H9 (cell line): ENCODE measurements at regions not wholly inside any gene's neighbourhood (a gene's known extent, or its start where the extent isn't known, plus 50 kb on each side); places are given as distances from the start of the nearest gene placed in this dataset.

Experiments used
- DNase-seq: peaks from one replicate; pipeline ENCODE4 v3.0.0-alpha.2; 2017
- H2AFZ ChIP-seq: one replicate; pipeline ENCODE4 v1.6.1; 2013; ENCODE audit warnings: mild to moderate bottlenecking, low read length, control low read depth, moderate library complexity
- H2AK5ac ChIP-seq: 2 replicates; pipeline ENCODE4 v1.6.1; 2013; ENCODE audit warnings: low read length, control low read depth, mixed read lengths; ENCODE audit not compliant: insufficient read length
- H2BK120ac ChIP-seq: one replicate; pipeline ENCODE4 v1.6.1; 2013; ENCODE audit warnings: low read depth, mild to moderate bottlenecking, low read length, control low read depth, inconsistent platforms; ENCODE audit not compliant: poor library complexity, severe bottlenecking
- H2BK12ac ChIP-seq: 2 replicates; pipeline ENCODE4 v1.6.1; 2013; ENCODE audit warnings: low read length, control low read depth, mixed read lengths, low read depth; ENCODE audit not compliant: insufficient read length
- H2BK15ac ChIP-seq: 2 replicates; pipeline ENCODE4 v1.6.1; 2013; ENCODE audit warnings: low read depth, low read length, control low read depth
- H2BK20ac ChIP-seq: one replicate; pipeline ENCODE4 v1.6.1; 2013; ENCODE audit warnings: low read depth, mild to moderate bottlenecking, low read length, control low read depth, inconsistent platforms; ENCODE audit not compliant: poor library complexity, severe bottlenecking
- H2BK5ac ChIP-seq: 2 replicates; pipeline ENCODE4 v1.6.1; 2013; ENCODE audit warnings: low read length, control low read depth, mixed read lengths; ENCODE audit not compliant: insufficient read length
- H3K14ac ChIP-seq: 2 replicates; pipeline ENCODE4 v1.6.1; 2013; ENCODE audit warnings: low read length, control low read depth; ENCODE audit not compliant: insufficient read depth
- H3K18ac ChIP-seq: 2 replicates; pipeline ENCODE4 v1.6.1; 2013; ENCODE audit warnings: low read depth, mild to moderate bottlenecking, mixed read lengths, low read length, control low read depth; ENCODE audit not compliant: insufficient read length
- H3K23ac ChIP-seq: 2 replicates; pipeline ENCODE4 v1.6.1; 2013; ENCODE audit warnings: low read length, control low read depth, mixed read lengths, low read depth; ENCODE audit not compliant: insufficient read length
- H3K23me2 ChIP-seq: 2 replicates; pipeline ENCODE4 v1.6.1; 2013; ENCODE audit warnings: low read depth, mild to moderate bottlenecking, mixed read lengths, low read length, control low read depth; ENCODE audit not compliant: insufficient read length, poor library complexity, severe bottlenecking
- H3K27ac ChIP-seq: 2 replicates; pipeline ENCODE4 v1.5.1; 2013; ENCODE audit warnings: low read length, control low read depth, mixed read lengths, low read depth; ENCODE audit not compliant: insufficient read length
- H3K27me3 ChIP-seq: 2 replicates; pipeline ENCODE4 v1.6.1; 2013; ENCODE audit warnings: low read length, control low read depth, inconsistent platforms; ENCODE audit not compliant: insufficient read depth
- H3K4ac ChIP-seq: 2 replicates; pipeline ENCODE4 v1.6.1; 2013; ENCODE audit warnings: low read depth, mild to moderate bottlenecking, control low read depth, inconsistent platforms, low read length, moderate library complexity
- H3K4me1 ChIP-seq: 2 replicates; pipeline ENCODE4 v1.6.1; 2013; ENCODE audit warnings: low read length, control low read depth, inconsistent platforms; ENCODE audit not compliant: insufficient read depth
- H3K4me2 ChIP-seq: 2 replicates; pipeline ENCODE4 v1.6.1; 2013; ENCODE audit warnings: low read length, control low read depth, mixed read lengths; ENCODE audit not compliant: insufficient read length, insufficient read depth
- H3K56ac ChIP-seq: 2 replicates; pipeline ENCODE4 v1.6.1; 2013; ENCODE audit warnings: low read depth, mild to moderate bottlenecking, mixed read lengths, low read length, control low read depth; ENCODE audit not compliant: insufficient read length
- H3K79me1 ChIP-seq: 2 replicates; pipeline ENCODE4 v1.6.1; 2013; ENCODE audit warnings: low read depth, mild to moderate bottlenecking, moderate library complexity, low read length, control low read depth, inconsistent platforms; ENCODE audit not compliant: insufficient read depth, poor library complexity, severe bottlenecking
- H3K79me2 ChIP-seq: 2 replicates; pipeline ENCODE4 v1.6.1; 2013; ENCODE audit warnings: low read length, control low read depth, inconsistent platforms; ENCODE audit not compliant: insufficient read depth
- H3K9ac ChIP-seq: 2 replicates; pipeline ENCODE4 v1.6.1; 2013; ENCODE audit warnings: low read length, control low read depth, mixed read lengths; ENCODE audit not compliant: insufficient read length; ENCODE audit errors: extremely low read depth
- H3K9me3 ChIP-seq: one replicate; pipeline ENCODE4 v1.6.1; 2013; ENCODE audit warnings: low read depth, low read length, inconsistent platforms; ENCODE audit not compliant: control insufficient read depth
- H3T11ph ChIP-seq: one replicate; pipeline ENCODE4 v1.6.1; 2013; ENCODE audit warnings: mild to moderate bottlenecking, low read length, control low read depth, inconsistent platforms
- H4K20me1 ChIP-seq: one replicate; pipeline ENCODE4 v1.6.1; 2013; ENCODE audit not compliant: control insufficient read depth, insufficient read length, insufficient read depth
- H4K5ac ChIP-seq: 2 replicates; pipeline ENCODE4 v1.6.1; 2013; ENCODE audit warnings: low read depth, mild to moderate bottlenecking, mixed read lengths, low read length, control low read depth; ENCODE audit not compliant: insufficient read length
- H4K8ac ChIP-seq: replicated peaks from 2 replicates; pipeline ENCODE4 v1.6.1; 2013; ENCODE audit warnings: low read length, control low read depth, mixed read lengths, low read depth; ENCODE audit not compliant: insufficient read length
- H4K91ac ChIP-seq: 2 replicates; pipeline ENCODE4 v1.6.1; 2013; ENCODE audit warnings: low read depth, mild to moderate bottlenecking, moderate library complexity, mixed read lengths, low read length, control low read depth; ENCODE audit not compliant: insufficient read length
- H3K27ac Mint-ChIP-seq, 3 experiments: 2 replicates in 2 of 3; 3 replicates in 1 of 3; pipeline ENCODE4 v1.8.0; 2020 to 2021; ENCODE audit warnings: mixed read lengths in 3 of 3, mild to moderate bottlenecking in 1 of 3, moderate library complexity in 1 of 3
- H3K27me3 Mint-ChIP-seq: 2 replicates; pipeline ENCODE4 v1.8.0; 2021; ENCODE audit warnings: low read depth, mild to moderate bottlenecking, moderate library complexity, mixed read lengths
- H3K36me3 Mint-ChIP-seq, 3 experiments: 2 replicates in 2 of 3; 3 replicates in 1 of 3; pipeline ENCODE4 v1.8.0; 2020 to 2021; ENCODE audit warnings: low read depth in 3 of 3, mixed read lengths in 3 of 3; ENCODE audit not compliant: insufficient read depth in 1 of 3
- H3K4me1 Mint-ChIP-seq, 2 experiments: 2 replicates each; pipeline ENCODE4 v1.8.0; 2020; ENCODE audit warnings: mixed read lengths in 2 of 2
- H3K4me3 Mint-ChIP-seq, 2 experiments: 2 replicates in 1 of 2; 3 replicates in 1 of 2; pipeline ENCODE4 v1.8.0; 2020 to 2021; ENCODE audit warnings: mild to moderate bottlenecking in 2 of 2, mixed read lengths in 2 of 2, moderate library complexity in 1 of 2
- H3K9me3 Mint-ChIP-seq, 2 experiments: 2 replicates in 1 of 2; 3 replicates in 1 of 2; pipeline ENCODE4 v1.8.0; 2020; ENCODE audit warnings: mild to moderate bottlenecking in 2 of 2, mixed read lengths in 2 of 2, moderate library complexity in 1 of 2
- WGBS: extraction: QIAGEN DNeasy Blood & Tissue Kit; methylation state at CpG from one replicate; pipeline ENCODE4 v1.1.7; 2013; ENCODE audit warnings: missing lambda C conversion rate, low lambda C conversion rate, mixed read lengths; ENCODE audit not compliant: insufficient read length; ENCODE audit errors: extremely low coverage; 5-methylcytosine and 5-hydroxymethylcytosine counted together
- TF ChIP-seq, protein P1 (sequence below): fragments of 200-600 bp; sonication (generic); conservative IDR thresholded peaks from 3 replicates; pipeline ENCODE4 v1.8.0; 2021; ENCODE audit warnings: antibody characterized with exemption, mild to moderate bottlenecking

- H3K14ac ChIP-seq: no peak overlapping the region
Measured at GRCh38 chr6:133820208-133820607, 68.7 kb upstream of the TCF21 start.

More at GRCh38 chr6:133820208-133820607, 68.7 kb upstream of the TCF21 start:
- Histone ChIP-seq H3K79me1 (no peaks in the 10 kb centered on the region), H4K20me1 (no peaks in the 10 kb centered on the region), H3K79me2 (no peaks in the 10 kb centered on the region), H3K4me2 (no peak overlapping the region), H4K91ac (no peak overlapping the region), H2BK15ac (no peak overlapping the region), H3K18ac (no peak overlapping the region), H3K9ac (no peak overlapping the region), H3K4me1 (no peaks in the 10 kb centered on the region), H3T11ph (no peak overlapping the region), H3K4ac (no peak overlapping the region), H2BK20ac (no peak overlapping the region), H2BK5ac (no peak overlapping the region), H3K9me3 (no peaks in the 10 kb centered on the region), H3K23me2 (no peaks in the 10 kb centered on the region), H2BK12ac (no peak overlapping the region), H3K27me3 (no peaks in the 10 kb centered on the region), H4K8ac (no peak overlapping the region), H3K27ac (no peak overlapping the region), H2AK5ac (no peak overlapping the region), H2BK120ac (no peak overlapping the region), H3K23ac (no peak overlapping the region), H2AFZ (no peak overlapping the region), H3K56ac (no peak overlapping the region), H4K5ac (no peak overlapping the region)
- no peaks in the 10 kb centered on the region for H3K27me3 Mint-ChIP-seq
- peaks cover 0 to 3% (median 0%) of the 10 kb centered on the region in 3 experiments; a peak in 1 of 7 replicates for H3K36me3 Mint-ChIP-seq
- TF ChIP-seq, protein P1, sequence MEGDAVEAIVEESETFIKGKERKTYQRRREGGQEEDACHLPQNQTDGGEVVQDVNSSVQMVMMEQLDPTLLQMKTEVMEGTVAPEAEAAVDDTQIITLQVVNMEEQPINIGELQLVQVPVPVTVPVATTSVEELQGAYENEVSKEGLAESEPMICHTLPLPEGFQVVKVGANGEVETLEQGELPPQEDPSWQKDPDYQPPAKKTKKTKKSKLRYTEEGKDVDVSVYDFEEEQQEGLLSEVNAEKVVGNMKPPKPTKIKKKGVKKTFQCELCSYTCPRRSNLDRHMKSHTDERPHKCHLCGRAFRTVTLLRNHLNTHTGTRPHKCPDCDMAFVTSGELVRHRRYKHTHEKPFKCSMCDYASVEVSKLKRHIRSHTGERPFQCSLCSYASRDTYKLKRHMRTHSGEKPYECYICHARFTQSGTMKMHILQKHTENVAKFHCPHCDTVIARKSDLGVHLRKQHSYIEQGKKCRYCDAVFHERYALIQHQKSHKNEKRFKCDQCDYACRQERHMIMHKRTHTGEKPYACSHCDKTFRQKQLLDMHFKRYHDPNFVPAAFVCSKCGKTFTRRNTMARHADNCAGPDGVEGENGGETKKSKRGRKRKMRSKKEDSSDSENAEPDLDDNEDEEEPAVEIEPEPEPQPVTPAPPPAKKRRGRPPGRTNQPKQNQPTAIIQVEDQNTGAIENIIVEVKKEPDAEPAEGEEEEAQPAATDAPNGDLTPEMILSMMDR: no peak
- H3K4me1 Mint-ChIP-seq: peaks cover 2 to 10% of the 10 kb centered on the region in 2 experiments; a peak in 3 of 4 replicates
- no peak overlapping the region for H3K4me3 Mint-ChIP-seq
- no peak for DNase-seq
- H3K9me3 Mint-ChIP-seq: peaks cover 0 to 2% of the 10 kb centered on the region in 2 experiments; a peak in 2 of 5 replicates
- WGBS: no CpG with 5 or more reads among the region's 3 CpGs
- H3K27ac Mint-ChIP-seq: no peak overlapping the region; a peak in 1 of 7 replicates
